Mesodermal cell (in vitro differentiated cells): ENCODE measurements at regions not wholly inside any gene's neighbourhood (a gene's known extent, or its start where the extent isn't known, plus 50 kb on each side); places are given as distances from the start of the nearest gene placed in this dataset.

Experiments used
- H3K27ac ChIP-seq: 2 replicates; pipeline ENCODE4 v1.7.0; 2013; ENCODE audit warnings: mild to moderate bottlenecking, low read depth, low read length, moderate library complexity; ENCODE audit not compliant: severe bottlenecking
- H3K36me3 ChIP-seq: 2 replicates; pipeline ENCODE4 v1.7.1; 2013; ENCODE audit warnings: mild to moderate bottlenecking, low read length, moderate library complexity; ENCODE audit not compliant: control insufficient read depth, insufficient read depth
- H3K4me1 ChIP-seq: one replicate; pipeline ENCODE4 v1.7.1; 2013; ENCODE audit warnings: mild to moderate bottlenecking, low read length; ENCODE audit not compliant: insufficient read depth, control insufficient read depth, poor library complexity, severe bottlenecking
- H3K4me3 ChIP-seq: 2 replicates; pipeline ENCODE4 v1.7.0; 2013; ENCODE audit warnings: low read length, control low read depth, mild to moderate bottlenecking; ENCODE audit not compliant: insufficient read depth, poor library complexity, severe bottlenecking; ENCODE audit errors: extremely low read depth
- H3K9me3 ChIP-seq: 2 replicates; pipeline ENCODE4 v1.7.1; 2013; ENCODE audit warnings: mild to moderate bottlenecking, low read length, moderate library complexity; ENCODE audit not compliant: control insufficient read depth
- WGBS, 2 experiments: methylation state at CpG; one replicate each; pipeline ENCODE4 v1.1.5; 2013; ENCODE audit warnings: missing lambda C conversion rate in 2 of 2; ENCODE audit not compliant: insufficient coverage in 2 of 2; 5-methylcytosine and 5-hydroxymethylcytosine counted together

DNA sequence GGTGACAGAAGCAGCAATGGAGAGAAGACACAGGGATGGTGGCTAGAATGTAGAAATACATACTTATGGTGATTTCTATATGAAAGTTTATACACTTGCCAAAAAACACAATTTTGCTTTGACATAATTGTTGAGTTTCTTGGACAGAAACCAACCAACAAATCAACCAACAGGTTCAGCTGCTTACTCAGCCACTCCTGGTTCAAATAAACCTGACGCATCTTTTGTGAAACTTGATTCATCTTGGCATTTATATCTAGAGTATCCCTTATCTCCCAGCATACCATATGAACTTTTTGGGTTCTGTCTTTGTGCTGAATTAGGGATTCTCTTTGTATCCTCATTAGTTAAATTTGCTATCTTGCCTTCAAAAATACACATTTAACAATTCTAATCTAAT is 54.1 kb upstream of the ERBB4 start:
- Histone ChIP-seq H3K36me3 (no peaks in the 10 kb centered on the region), H3K9me3 (no peaks in the 10 kb centered on the region), H3K4me1 (no peaks in the 10 kb centered on the region), H3K4me3 (no peak overlapping the region), H3K27ac (no peak overlapping the region)
- WGBS, 2 experiments, result no CpG with 5 or more reads among the region's 1 CpG
